SIG-M5 treated with dmso at 0.1 percent for 504 hours (cell line): ENCODE measurements at regions not wholly inside any gene's neighbourhood (a gene's known extent, or its start where the extent isn't known, plus 50 kb on each side); places are given as distances from the start of the nearest gene placed in this dataset.

Experiments used
- DNase-seq: peaks from one replicate; lab custom pipeline; 2025; ENCODE audit not compliant: unreplicated experiment; lab: John Stamatoyannopoulos, UW

DNA sequence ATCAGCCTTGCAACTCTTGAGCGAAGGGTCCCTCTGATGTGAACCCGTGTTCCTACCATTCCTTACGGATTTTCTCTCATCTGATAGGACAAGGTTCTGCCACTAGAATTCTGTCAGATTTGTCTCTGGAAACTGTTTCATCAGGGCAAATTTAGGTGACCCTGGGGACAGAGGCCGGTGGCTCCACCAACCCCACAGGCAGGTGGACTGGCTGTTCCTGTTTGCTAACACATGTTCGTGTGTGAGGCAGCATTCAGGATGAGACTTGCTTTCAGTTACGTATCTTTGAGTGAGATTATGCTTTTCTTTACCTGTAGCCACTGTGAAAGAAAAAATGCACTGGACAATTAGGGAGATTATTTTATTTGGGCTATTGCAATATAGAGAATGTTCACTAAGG is 449.9 kb downstream of the INHBA start:
- no peak for DNase-seq

DNA sequence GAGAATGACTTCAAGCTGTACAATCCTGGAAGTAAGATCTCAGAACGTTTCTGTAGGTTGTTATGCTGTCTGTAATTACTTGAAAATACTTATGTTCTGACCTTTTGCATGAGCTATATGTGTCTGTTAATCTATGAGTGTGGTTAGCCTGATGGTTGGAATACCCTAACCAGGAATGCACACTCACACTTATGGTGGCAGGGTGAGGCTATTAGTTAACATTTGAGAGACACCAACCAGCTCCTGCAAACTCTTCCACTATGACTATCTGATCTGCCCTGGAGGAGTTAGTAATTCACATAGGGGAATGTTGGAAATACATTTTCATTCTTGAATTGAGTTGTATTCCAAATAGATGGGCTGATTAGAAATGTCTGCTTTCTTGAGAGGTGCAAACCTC is 450.3 kb downstream of the INHBA start:
- no peak for DNase-seq

DNA sequence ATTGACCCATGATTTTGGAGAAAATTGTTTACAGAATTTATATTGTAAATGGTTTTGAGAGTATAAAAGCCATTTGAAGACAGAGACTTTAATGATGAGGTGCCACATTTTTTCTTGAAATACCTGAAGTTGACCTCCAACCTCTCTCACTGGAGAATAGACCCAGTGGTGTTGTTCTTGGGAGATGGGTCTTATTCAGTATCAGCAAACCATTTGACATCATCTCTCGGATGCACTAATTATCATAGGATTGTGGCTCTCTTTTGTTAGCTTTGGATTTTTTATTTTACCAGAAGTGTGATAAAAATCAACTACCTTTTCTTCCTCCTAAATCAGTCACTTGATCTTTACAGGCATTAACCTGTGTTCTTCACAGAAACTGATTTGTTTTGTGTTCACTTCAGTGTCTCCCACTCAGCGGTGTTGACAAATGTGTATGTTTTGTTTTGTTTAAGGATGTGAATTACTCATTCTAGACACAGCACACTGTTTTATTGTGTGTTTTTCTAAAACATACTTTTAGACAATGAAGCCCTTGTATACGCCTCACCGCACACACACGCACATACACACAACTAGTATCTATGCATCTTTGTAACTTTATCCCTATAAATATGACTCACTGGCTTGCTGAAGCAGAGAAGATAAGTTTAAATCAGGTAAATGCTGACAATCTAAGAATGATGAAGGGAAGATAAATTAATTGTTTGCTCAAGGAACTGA is 455.6 kb downstream of the INHBA start:
- peak; percentile 8 for DNase-seq

DNA sequence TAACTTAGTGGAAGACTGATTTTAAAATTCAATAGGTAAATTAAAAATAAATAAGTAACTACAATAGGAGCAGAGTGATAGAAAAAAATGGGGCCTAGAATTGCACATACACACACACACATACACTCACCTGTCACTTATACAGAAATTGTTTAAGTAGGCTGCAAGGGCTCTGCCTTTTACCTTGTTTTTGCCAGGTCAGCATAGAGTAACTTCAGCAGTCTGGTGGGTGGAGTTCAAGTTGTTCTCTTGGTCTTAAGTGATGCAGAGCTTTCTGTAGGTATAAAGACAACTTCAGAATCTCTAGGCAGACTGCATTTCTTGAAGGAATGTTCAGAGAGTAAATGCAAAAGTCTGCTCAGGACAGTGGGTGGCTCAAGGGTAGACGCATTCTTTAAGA is 457.0 kb downstream of the INHBA start:
- no peak for DNase-seq

DNA sequence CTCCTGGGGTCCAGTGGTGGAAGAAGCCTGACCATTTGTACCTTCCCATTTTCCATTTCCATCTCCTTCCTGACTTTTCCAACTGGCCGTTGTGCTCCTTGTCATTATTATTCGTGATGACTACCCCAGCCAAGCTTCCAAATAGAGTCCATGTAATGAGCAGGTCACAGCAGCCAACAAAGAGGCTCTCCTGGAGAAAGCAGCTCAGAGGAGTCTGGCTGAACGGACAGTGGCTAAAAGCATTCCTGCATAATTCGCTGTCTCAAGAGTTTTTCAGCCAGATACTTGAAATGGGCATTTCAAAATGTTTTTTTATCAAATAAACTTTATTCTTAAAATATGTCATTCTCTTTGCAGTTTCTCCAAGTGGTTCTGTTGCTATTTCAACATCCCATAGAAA is 458.6 kb downstream of the INHBA start:
- DNase-seq: no peak

DNA sequence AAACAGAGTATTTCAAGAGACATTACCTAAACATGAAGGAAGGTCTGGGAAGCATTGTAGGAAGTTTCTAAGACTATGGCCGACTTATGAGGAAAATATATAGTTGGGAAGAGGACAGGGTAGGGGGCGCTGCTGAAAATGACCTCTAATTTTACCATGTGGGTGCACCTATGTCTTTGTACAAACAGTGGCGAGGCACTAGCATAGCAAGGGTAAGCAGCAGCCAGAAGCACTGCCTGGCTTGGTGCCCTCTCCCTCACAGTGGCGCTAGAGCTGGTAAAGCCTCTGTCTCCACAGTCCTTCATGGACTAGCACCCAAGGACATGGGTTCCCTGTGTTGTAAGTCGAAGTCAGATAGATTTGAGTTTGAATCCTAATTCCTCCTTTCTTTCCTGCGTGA is 461.2 kb downstream of the INHBA start:
- no peak for DNase-seq

DNA sequence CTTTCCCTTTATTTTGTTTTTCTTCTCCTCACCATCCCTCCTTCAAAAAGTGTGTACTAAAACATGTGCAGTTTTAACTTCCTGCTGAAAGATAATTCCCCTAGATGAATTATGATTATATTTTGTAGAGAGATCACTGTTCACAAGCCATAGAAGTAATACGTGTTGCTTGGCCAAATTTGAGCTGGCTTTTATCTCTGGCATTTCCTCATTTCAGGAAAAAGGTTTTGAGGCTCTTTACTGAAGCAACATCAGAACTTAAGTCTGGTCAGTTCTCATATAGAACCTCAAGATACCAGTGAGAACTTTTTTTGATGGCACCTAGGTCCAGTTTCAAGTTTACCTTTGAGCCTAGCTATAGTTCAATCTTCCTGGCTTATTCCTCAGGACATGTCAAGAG is 463.3 kb downstream of the INHBA start:
- no peak for DNase-seq

DNA sequence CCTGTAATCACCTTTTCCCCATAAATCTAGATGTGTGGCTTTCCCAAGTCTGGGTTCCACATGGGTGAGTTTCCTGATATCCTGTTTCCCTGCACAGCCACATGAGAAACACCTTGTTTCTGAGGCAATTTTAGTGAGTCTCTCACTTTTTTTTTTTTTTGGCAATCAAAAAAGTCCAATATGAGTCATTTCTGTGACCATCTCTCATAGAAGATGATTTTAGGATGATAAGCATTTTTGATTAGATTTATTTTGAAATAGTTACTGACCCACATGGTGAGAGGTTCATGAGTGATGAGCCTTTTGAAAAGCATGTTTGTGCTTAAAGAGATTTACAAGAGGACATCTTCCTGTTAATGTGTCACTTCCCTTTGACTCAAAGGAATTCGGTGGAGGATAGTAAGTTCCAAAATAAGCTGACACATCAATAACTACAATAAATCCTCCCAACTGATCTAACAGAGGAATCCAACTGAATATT is 464.0 kb downstream of the INHBA start:
- no peak for DNase-seq

DNA sequence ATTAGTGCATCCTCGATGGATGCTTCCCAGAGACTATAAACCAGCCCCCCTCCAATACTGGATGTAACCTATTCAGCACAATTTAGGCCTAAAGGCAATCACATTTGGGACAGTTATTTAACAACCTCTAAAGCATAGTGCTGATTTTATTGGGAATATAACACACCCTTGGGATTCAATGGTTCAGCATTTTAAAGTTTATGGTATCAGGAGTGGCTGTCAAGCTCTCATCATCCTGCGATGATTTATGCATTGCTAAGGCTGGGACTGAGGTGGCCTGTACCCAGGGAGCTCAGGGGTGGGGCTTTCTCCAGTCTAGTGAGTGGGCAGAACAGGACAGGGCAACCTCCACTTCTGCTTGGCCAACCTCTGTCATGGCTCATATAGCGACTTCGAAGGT is 464.9 kb downstream of the INHBA start:
- no peak for DNase-seq

DNA sequence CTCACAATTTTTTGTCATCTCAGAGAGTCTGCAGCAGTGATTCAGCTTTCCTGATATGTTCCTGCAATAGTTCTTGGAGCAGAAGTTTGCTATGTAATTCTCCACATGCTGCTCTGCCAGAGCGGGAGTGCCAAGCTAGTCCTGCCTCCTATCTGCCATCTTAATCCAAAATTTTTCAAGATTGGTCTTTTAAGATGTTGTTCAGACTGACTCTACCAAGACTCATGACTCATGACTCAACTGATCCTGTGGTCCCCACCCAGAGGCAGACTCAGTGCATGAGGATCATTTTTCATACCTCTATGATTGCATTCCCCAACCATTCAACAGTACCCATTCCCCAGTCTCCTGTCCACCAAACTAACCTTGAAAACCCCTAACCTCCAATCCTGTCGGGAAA is 470.8 kb downstream of the INHBA start:
- DNase-seq: no peak

DNA sequence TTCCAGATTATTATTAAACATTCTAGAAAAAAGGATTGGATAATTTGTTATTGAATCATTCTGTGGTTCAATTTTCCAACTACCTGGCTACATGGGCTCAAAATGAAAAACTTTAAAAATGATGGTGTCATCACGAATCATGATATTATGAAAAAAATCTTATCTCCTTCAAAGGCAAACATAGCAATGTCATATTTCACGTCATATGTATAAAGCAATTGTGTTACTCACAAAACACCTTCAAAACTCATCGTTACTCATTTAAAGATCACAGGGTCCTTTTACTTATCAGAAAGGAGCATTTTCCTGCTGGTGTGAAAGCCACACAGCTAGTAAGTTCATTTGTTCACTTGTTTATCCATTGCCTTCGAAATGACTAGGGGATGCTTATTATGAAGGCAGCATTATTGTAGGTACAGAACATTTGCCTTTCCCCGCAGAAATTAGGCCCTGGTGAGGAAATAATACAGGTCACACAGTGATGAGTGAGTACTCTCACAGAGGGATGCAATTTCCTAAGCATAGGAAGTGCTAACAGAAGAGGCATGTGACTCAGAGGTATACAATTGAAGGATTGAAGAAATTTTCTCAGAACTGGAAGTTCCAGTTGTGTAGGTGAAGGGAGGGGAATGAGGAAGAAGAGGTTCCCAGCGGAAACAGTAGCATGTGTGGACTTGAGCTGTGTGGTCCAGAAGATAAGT is 478.7 kb downstream of the INHBA start:
- DNase-seq: peak; percentile 70

DNA sequence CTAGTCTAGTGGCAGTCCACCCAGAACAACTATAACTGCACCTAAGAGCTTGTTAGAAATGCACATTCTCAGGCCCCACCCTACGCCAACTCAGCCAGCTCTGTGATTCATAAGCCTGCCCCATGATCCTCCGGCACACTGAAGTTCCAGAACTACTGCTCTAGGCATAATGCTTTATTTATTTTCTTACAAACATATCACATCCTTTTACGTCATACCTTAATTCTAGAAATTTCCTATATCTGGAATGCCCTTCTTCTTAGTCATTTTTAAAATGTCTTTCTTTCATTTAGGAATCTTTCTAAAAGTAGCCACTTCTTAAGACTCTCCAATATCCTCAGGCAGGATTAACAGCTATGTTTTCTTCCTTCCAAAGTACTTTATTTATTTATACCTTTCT is 480.1 kb downstream of the INHBA start:
- DNase-seq: no peak

DNA sequence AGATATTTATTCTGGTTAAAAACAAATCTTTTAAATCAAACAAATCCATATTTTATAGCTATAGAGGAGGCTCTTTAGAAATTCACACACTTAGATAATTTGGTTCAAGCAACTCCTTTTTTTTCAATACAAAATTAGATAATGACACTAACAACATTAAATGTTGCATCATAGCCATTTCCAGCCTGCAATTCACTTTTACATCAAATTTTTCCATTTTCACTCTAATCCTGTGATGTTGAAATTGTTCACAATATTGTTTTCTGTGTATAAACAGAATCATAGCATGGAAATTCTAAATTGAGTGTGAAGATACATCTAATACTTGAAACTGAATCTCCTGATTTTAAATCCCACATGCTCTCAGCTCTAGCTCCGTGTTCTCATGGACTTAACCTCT is 482.6 kb downstream of the INHBA start:
- DNase-seq: no peak

DNA sequence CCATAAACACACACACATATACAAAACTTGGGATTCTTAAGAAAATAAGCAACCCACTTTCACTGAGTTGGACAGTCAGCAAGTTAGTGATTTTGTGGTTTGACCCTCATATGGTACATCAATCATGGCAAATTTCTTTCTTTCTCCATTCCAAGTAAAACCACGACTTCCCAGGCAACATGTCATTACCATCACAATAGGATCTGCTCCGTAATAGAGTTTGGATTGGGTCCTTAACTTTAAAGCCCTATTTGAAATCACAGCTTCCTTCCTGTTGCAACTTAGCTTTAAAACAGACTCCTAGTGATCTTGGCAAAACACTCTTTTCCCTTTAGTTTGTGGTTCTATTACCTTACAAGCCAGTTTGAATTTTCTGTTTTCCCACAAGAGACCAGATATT is 483.6 kb downstream of the INHBA start:
- DNase-seq: no peak

DNA sequence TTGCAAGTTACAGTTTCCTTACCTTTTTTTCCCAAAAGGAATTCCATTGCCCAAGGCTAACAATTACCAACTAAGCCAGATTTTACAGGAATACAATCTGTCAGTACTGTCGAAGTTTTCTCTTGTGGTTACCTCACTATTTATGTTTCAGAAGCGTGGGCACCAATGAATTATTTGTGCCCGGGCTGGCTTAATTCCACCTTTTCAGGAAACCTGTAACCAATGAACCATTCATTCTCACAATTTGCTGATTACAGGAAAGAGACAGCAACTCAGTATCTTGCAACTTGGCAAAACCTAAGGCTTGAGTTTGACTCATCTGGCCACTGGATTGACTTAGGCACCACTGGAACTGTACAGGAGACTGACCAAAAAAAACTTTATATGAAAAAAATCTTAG is 485.6 kb downstream of the INHBA start:
- DNase-seq: no peak

DNA sequence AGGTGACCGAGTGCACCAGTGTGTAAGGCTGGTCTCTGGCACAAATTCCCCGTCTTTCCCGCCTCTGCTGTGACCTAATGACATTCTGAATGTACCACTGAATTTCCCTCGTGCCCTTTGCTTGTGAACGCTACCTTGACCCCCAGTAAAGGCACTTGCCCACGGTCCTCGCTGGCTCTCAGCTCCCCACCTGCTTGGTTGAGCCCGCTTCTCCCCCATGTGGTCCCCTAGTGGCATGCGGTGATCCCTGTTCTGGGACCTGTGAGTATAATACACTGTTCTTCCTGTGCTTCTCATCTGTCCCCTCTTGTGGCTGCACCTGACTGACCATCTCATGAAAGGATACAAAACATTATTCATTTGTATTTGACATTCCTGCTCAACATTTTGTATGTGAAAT is 495.7 kb downstream of the INHBA start:
- no peak for DNase-seq

DNA sequence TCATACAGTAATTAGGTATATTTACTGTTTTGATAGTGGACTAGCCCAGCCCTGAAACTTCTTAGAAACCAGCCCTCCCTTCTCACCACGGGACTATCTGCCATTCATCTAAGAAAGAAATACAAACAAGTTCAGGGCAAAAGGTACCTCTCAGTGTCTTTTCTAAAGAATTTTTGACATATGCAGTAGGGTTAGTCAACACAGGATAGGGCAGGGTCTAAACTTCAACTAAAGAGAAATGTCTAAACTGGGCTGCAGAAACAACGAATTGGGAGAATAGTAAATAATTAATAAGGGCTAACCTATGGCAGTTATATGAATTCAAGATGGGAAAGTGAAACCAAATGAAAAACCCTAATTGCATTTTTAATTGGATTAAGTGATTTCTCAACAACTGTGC is 496.6 kb downstream of the INHBA start:
- DNase-seq: no peak

DNA sequence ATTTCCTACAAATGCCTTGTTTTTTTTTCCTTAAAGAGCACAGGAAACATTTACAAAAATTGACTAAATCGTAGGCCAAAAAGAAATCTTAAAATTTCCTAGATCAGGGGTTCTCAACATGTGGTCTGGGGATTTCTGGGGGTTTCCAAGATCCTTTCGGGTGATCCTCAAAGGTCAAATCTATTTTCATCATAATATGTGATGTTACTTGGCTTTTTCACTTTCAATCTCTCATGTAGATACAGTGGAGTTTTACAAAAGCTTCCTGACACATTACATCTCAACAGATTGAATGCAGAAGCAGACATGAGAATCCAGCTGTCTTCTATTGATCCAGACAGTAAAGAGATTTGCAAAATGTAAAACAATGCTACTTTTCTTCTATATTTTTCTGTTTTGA is 497.3 kb downstream of the INHBA start:
- DNase-seq: no peak

DNA sequence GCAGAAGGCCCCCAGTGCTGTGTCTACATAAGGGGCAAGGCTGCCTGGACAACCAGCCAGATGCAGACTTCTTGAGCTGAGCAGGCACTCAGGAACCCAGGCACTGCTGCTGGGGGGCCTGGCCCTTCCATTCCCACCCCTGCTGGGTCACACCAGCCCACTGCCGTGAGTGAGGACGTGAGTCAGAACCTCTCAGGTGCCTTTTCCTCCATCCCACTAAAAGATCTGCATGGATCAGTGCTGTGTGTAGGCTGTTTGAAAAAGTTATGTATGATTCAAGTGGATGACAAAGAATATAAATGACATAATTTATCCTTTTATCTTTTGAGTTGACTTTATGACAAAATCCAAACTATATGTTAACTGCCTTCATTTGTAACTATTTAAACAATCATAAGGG is 499.3 kb downstream of the INHBA start:
- no peak for DNase-seq

DNA sequence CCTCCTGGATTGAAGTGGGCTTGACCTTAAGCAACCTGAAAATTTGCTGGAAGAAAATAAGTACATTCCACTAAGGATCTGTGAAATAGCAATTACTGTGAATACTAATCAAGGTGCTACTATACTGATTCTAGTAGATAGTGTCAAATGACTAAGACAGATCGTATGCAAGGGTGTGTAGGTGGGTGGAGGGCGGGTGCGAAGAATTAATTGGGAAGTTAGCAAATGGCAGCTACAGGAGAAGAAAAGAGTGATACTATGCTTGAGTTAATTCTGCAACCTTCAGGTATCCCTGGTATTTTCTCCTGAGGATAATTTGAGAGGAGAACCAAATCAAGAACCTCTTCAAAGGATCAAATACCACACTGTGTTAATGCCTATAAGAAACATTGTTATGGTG is 501.9 kb downstream of the INHBA start:
- DNase-seq: no peak

DNA sequence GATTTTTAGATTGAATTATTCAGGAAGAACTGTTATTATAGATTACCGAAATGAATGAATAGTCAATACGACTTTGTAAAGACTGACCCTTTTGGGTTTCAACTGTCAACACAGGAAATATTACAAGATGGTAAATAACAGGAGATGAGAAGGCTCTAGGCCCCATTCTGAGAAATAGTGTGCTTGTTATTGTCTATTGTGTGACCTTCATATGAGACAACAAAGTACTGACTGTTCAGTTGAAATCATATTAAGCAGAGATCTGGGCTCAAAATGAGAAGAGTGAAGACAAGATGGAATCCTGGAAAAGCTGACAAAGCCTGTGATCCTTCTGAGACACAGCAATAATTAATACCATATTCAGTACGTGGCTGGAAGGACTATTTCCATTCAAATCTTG is 503.8 kb downstream of the INHBA start:
- no peak for DNase-seq

DNA sequence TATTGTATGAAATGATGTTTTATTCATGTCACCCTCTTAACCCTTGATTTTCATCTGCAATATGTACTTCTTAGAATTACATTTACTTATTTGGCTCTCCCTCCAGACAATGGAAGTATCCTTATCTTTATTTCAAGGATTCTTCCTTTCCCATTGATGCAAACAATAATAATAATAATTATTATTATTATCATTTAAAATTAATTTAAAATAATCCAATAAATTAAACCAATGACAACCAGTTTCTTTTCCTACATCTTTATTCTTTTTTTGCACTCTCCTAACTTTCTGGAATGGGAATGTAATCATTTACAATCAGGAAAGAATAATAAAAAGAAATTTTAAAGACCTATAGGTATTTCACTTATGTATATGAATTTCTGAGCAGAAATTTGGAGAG is 504.4 kb downstream of the INHBA start:
- DNase-seq: no peak

DNA sequence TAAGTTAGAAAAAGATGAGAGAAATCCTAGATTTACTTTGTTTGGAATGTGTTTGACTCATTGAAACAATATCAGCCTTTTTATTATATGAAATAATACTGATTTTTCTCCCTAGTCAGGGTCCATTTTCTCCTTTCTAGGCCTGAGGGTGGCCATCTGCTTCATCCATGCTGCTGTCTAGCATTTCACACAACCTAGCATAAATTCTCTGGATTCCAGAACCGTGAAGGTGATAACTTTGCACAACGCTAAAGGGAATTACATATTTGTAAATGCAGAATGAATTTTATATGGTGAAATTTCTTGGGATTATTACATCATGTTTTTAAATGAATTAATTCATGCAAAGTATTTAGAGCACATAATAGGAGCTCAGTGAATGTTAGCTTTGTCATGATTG is 505.1 kb downstream of the INHBA start:
- DNase-seq: no peak
